ENCODE measurements at regions not wholly inside any gene's neighbourhood (a gene's known extent, or its start where the extent isn't known, plus 50 kb on each side); places are given as distances from the start of the nearest gene placed in this dataset.

GRCh38 chr1:244287726-244288125 is 164.0 kb downstream of the ADSS2 start:
- CTCF ChIA-PET = no interaction called here
- H3K27ac ChIP-seq (ENCODE audit: low read length) = no peak overlapping the region
- no peak for TF ChIP-seq EZH2phosphoT487 (IDR thresholded peaks at IDR 0.05; ENCODE audit: borderline replicate concordance, low read length)

DNA sequence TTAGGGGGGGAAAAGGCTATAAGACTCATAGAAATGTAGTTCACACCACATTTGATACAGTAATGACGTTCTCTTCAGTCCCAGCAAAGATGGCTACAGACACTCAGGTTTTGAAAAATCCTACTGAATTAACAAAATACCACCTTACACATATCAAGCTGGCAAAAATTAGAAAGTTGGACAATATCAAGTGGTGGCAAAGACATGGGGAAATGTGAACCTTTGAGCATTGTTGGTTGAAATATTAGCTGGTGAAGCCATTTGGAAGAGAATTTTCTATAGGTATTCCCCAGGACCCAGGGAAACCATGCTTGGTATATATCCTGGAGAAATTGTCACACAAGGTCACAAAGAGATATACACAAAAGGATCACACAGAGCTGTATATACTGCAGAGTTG is 163.0 kb downstream of the ADSS2 start:
- no peak overlapping the region for H3K9ac ChIP-seq (ENCODE audit: low read length)
- H3K9me2 ChIP-seq (replicated peaks; ENCODE audit: low read length) = no peaks in the 10 kb centered on the region
- H3K9me3 ChIP-seq (ENCODE audit: low read length) = no peaks in the 10 kb centered on the region
- no peak overlapping the region for H3K4me2 ChIP-seq (ENCODE audit: low read length)
- H3K79me2 ChIP-seq (ENCODE audit: low read length) = no peaks in the 10 kb centered on the region
- TF ChIP-seq, protein P1, sequence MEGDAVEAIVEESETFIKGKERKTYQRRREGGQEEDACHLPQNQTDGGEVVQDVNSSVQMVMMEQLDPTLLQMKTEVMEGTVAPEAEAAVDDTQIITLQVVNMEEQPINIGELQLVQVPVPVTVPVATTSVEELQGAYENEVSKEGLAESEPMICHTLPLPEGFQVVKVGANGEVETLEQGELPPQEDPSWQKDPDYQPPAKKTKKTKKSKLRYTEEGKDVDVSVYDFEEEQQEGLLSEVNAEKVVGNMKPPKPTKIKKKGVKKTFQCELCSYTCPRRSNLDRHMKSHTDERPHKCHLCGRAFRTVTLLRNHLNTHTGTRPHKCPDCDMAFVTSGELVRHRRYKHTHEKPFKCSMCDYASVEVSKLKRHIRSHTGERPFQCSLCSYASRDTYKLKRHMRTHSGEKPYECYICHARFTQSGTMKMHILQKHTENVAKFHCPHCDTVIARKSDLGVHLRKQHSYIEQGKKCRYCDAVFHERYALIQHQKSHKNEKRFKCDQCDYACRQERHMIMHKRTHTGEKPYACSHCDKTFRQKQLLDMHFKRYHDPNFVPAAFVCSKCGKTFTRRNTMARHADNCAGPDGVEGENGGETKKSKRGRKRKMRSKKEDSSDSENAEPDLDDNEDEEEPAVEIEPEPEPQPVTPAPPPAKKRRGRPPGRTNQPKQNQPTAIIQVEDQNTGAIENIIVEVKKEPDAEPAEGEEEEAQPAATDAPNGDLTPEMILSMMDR (conservative IDR thresholded peaks at IDR 0.05; ENCODE audit: low read depth, low read length) = no peak
- TF ChIP-seq EZH2 (IDR thresholded peaks at IDR 0.05; ENCODE audit: low read length, unreplicated experiment) (no peak), EZH2phosphoT487 (IDR thresholded peaks at IDR 0.05; ENCODE audit: borderline replicate concordance, low read length) (no peak)
- no TSS peak for BruUV-seq (replicated peaks)
- no peak overlapping the region for H3K4me3 ChIP-seq (ENCODE audit: low read length)
- no peak for DNase-seq
- H2AFZ ChIP-seq (ENCODE audit: low read length) = no peak overlapping the region
- no peaks in the 10 kb centered on the region for H4K20me1 ChIP-seq (ENCODE audit: low read length)
- CTCF ChIA-PET = no interaction called here
- H3F3A ChIP-seq (ENCODE audit: low read length, unreplicated experiment) = no peaks in the 10 kb centered on the region
- 0 out of 2 replicates have a peak, but pooled peaks cover 5% of the 10 kb centered on the region for H3K4me1 ChIP-seq (ENCODE audit: insufficient read depth, low read length)
- H3K36me3 ChIP-seq (ENCODE audit: low read depth, low read length) = no peaks in the 10 kb centered on the region
- intact Hi-C loops (cut with micrococcal nuclease) = no loop called here
- POLR2A ChIA-PET (ENCODE audit: unreplicated experiment) = no interaction called here
- H3K27ac ChIP-seq (ENCODE audit: low read length) = no peak overlapping the region
- no peak for ATAC-seq
- no peaks in the 10 kb centered on the region for H3K27me3 ChIP-seq (ENCODE audit: low read length)

More at GRCh38 chr1:244287726-244288125, 164.0 kb downstream of the ADSS2 start:
- Histone ChIP-seq H2AFZ (ENCODE audit: low read length) (no peak overlapping the region), H3K4me3 (ENCODE audit: low read length) (no peak overlapping the region), H3K9me3 (ENCODE audit: low read length) (no peaks in the 10 kb centered on the region), H3K79me2 (ENCODE audit: low read length) (no peaks in the 10 kb centered on the region), H3K36me3 (ENCODE audit: low read depth, low read length) (no peaks in the 10 kb centered on the region), H3K9me2 (replicated peaks; ENCODE audit: low read length) (no peaks in the 10 kb centered on the region), H3K4me1 (ENCODE audit: insufficient read depth, low read length) (0 out of 2 replicates have a peak, but pooled peaks cover 5% of the 10 kb centered on the region), H3F3A (ENCODE audit: low read length, unreplicated experiment) (no peaks in the 10 kb centered on the region), H3K4me2 (ENCODE audit: low read length) (no peak overlapping the region), H4K20me1 (ENCODE audit: low read length) (no peaks in the 10 kb centered on the region), H3K27me3 (ENCODE audit: low read length) (no peaks in the 10 kb centered on the region), H3K9ac (ENCODE audit: low read length) (no peak overlapping the region)
- DNase-seq (no peak), ATAC-seq (no peak)
- intact Hi-C loops (cut with micrococcal nuclease) = no loop called here
- BruUV-seq (replicated peaks) = no TSS peak
- POLR2A ChIA-PET (ENCODE audit: unreplicated experiment) = no interaction called here

- TF ChIP-seq EZH2phosphoT487 (IDR thresholded peaks at IDR 0.05; ENCODE audit: borderline replicate concordance, low read length) = no peak
- TF ChIP-seq EZH2 (IDR thresholded peaks at IDR 0.05; ENCODE audit: low read length, unreplicated experiment) = no peak
- TF ChIP-seq, protein P1 (conservative IDR thresholded peaks at IDR 0.05; ENCODE audit: low read depth, low read length) = no peak
- no TSS peak for BruUV-seq (replicated peaks)
These were observed 161.5 kb downstream of the ADSS2 start for GRCh38 chr1:244289991-244290785.

More at GRCh38 chr1:244289991-244290785, 161.5 kb downstream of the ADSS2 start:
- intact Hi-C loops (cut with micrococcal nuclease) = no loop called here
- Histone ChIP-seq H4K20me1 (ENCODE audit: low read length) (no peaks in the 10 kb centered on the region), H3K27me3 (ENCODE audit: low read length) (no peaks in the 10 kb centered on the region), H3K36me3 (ENCODE audit: low read depth, low read length) (no peaks in the 10 kb centered on the region), H3K9me3 (ENCODE audit: low read length) (no peaks in the 10 kb centered on the region), H3K9ac (ENCODE audit: low read length) (no peak overlapping the region), H3K79me2 (ENCODE audit: low read length) (no peaks in the 10 kb centered on the region), H3K4me3 (ENCODE audit: low read length) (no peak overlapping the region), H3K9me2 (replicated peaks; ENCODE audit: low read length) (no peaks in the 10 kb centered on the region), H3K4me1 (ENCODE audit: insufficient read depth, low read length) (0 out of 2 replicates have a peak, but pooled peaks cover 5% of the 10 kb centered on the region), H3F3A (ENCODE audit: low read length, unreplicated experiment) (no peaks in the 10 kb centered on the region), H3K4me2 (ENCODE audit: low read length) (no peak overlapping the region), H3K27ac (ENCODE audit: low read length) (no peak overlapping the region), H2AFZ (ENCODE audit: low read length) (no peak overlapping the region)
- ATAC-seq (no peak), DNase-seq (peak; percentile 57)
- POLR2A ChIA-PET (ENCODE audit: unreplicated experiment) = no interaction called here
- CTCF ChIA-PET = interaction anchor here (0.6 kb wide), 1 partner anchor 199 kb away, joined by 3 read pairs; no protein-coding TSS in a partner anchor

Data from PC-3 (cell line).